ENCODE measurements at regions not wholly inside any gene's neighbourhood (a gene's known extent, or its start where the extent isn't known, plus 50 kb on each side); places are given as distances from the start of the nearest gene placed in this dataset.

DNA sequence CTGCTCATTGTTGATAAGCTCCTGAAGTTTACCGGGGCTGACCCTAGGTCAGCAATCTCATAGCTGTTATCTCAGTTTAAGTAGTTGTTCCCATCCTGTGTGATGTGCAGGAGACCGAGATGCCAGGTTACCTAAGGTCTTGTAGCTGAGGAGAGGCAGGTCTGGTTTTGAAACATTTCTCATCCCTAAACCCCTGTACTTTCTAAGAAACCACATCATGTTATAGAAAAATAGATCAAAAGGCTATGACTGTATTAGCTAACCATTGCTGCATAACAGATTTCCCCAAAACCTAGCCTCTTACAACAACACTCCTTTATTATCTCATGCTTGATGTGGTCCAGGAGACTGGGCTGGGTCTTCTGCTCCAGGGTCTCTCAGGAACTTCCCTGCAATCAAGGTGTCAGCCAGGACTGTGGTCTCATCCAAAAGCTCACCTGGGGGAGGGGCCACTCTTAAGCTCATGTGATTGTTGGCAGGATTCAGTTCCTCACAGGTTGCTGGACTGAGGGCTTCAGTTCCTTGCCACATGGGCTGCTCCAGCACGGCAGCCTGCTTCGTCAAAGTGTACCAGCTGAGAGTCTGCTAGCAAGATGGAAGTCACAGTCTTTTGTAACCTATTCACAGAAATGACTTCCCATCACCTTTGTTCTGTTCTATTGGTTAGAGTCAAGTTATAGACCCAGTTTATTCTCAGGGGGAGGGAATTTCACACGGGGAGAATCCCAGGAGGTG, 60.9 kb upstream of the CLCN4 start:
- Histone ChIP-seq H4K20me1 (ENCODE audit: control insufficient read depth, insufficient read depth) (no peaks in the 10 kb centered on the region), H3K36me3 (ENCODE audit: control insufficient read depth in 2 of 2, insufficient read depth in 2 of 2, low read length in 1 of 2) (peaks cover 0 to 2% of the 10 kb centered on the region in 2 experiments; a peak in 2 of 4 replicates), H3K27ac (ENCODE audit: control insufficient read depth, insufficient read depth) (no peak overlapping the region), H3K9me3 (replicated peaks; ENCODE audit: control insufficient read depth, insufficient read depth, low read length) (no peaks in the 10 kb centered on the region; the same call in 1 of the 3 replicates), H3K4me3 (no peak overlapping the region), H3K27me3 (replicated peaks in 1 of 2; ENCODE audit: control insufficient read depth in 2 of 2, insufficient read depth in 2 of 2, low read length in 1 of 2) (no peaks in the 10 kb centered on the region; a peak in 1 of 4 replicates), H3K9ac (ENCODE audit: control insufficient read depth, insufficient read depth, low read length) (no peak overlapping the region), H3K4me2 (ENCODE audit: control insufficient read depth, insufficient read depth) (no peak overlapping the region), H3K79me2 (ENCODE audit: control insufficient read depth, insufficient read depth, low read length) (no peaks in the 10 kb centered on the region; the same call in 1 of the 2 replicates), H3K4me1 (ENCODE audit: control insufficient read depth, insufficient read depth, low read length) (peaks cover 11% of the 10 kb centered on the region), H2AFZ (ENCODE audit: control insufficient read depth, low read depth, low read length) (0 out of 2 replicates have a peak overlapping the region, but pooled peaks have one; percentile 7)
- WGBS (ENCODE audit: insufficient coverage, insufficient replicate concordance, low lambda C conversion rate, missing lambda C conversion rate) = 41% methylated on average over 5 of the region's 5 CpGs
- BruUV-seq (replicated peaks) = no TSS peak
- RAD21 ChIA-PET (ENCODE audit: unreplicated experiment) = interaction anchor here (1.1 to 8.6 kb wide), 11 partner anchors 12 to 97 kb away, joined by 3 to 99 read pairs (median 8); no protein-coding TSS in a partner anchor
- ATAC-seq (peak; percentile 28), DNase-seq (ENCODE audit: low read depth, low spot score) (no peak), FAIRE-seq (no peak)
- CTCF ChIA-PET = interaction anchor here (0.6 to 6.8 kb wide), 10 partner anchors 12 to 1275 kb away, joined by 3 to 68 read pairs (median 11); no protein-coding TSS in a partner anchor
- intact Hi-C loops (cut with micrococcal nuclease; ENCODE audit: unreplicated experiment) (no loop called here), in situ Hi-C loops (cut with MboI) (no loop called here)
- SMC1A ChIA-PET (ENCODE audit: uncharacterized antibody, unreplicated experiment) = interaction anchor here (0.9 to 8.5 kb wide), 18 partner anchors 8 to 98 kb away, joined by 3 to 110 read pairs (median 7); no protein-coding TSS in a partner anchor
- POLR2A ChIA-PET = interaction anchor here (0.9 to 7.1 kb wide), 6 partner anchors 8 to 84 kb away, joined by 3 to 68 read pairs (median 12); no protein-coding TSS in a partner anchor
- peak; percentile 54; the same call in 1 of the 2 replicates for TF ChIP-seq EED (IDR thresholded peaks at IDR 0.05; ENCODE audit: low read depth)
- TF ChIP-seq TCF7 (IDR thresholded peaks at IDR 0.05; ENCODE audit: borderline replicate concordance) = peak; percentile 74; the same call in 1 of the 2 replicates
- no peak for TF ChIP-seq NRF1 (conservative IDR thresholded peaks at IDR 0.05; ENCODE audit: low read depth, low read length)
- TF ChIP-seq ZNF24 (IDR thresholded peaks at IDR 0.05) = no peak
- TF ChIP-seq NFIC (IDR thresholded peaks at IDR 0.05; ENCODE audit: low read depth, low read length) = peak; percentile 25; the same call in 1 of the 2 replicates
- no peak for TF ChIP-seq YBX1 (IDR thresholded peaks at IDR 0.05)
- TF ChIP-seq SREBF2 (IDR thresholded peaks at IDR 0.05; ENCODE audit: low read length) = no peak
- TF ChIP-seq RUNX3 (IDR thresholded peaks at IDR 0.05; ENCODE audit: low read length) = peak; percentile 45; the same call in 1 of the 2 replicates
- TF ChIP-seq FOXK2 (IDR thresholded peaks at IDR 0.05) = no peak
- TF ChIP-seq, protein P1, sequence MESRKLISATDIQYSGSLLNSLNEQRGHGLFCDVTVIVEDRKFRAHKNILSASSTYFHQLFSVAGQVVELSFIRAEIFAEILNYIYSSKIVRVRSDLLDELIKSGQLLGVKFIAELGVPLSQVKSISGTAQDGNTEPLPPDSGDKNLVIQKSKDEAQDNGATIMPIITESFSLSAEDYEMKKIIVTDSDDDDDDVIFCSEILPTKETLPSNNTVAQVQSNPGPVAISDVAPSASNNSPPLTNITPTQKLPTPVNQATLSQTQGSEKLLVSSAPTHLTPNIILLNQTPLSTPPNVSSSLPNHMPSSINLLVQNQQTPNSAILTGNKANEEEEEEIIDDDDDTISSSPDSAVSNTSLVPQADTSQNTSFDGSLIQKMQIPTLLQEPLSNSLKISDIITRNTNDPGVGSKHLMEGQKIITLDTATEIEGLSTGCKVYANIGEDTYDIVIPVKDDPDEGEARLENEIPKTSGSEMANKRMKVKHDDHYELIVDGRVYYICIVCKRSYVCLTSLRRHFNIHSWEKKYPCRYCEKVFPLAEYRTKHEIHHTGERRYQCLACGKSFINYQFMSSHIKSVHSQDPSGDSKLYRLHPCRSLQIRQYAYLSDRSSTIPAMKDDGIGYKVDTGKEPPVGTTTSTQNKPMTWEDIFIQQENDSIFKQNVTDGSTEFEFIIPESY (IDR thresholded peaks at IDR 0.05) = no peak
- TF ChIP-seq BACH1 (IDR thresholded peaks at IDR 0.05; ENCODE audit: borderline replicate concordance) = no peak
- no peak for TF ChIP-seq MTA2 (IDR thresholded peaks at IDR 0.05; ENCODE audit: low read depth)
- TF ChIP-seq SP1 (IDR thresholded peaks at IDR 0.05; ENCODE audit: low read depth, low read length) = no peak
- TF ChIP-seq, protein P2, sequence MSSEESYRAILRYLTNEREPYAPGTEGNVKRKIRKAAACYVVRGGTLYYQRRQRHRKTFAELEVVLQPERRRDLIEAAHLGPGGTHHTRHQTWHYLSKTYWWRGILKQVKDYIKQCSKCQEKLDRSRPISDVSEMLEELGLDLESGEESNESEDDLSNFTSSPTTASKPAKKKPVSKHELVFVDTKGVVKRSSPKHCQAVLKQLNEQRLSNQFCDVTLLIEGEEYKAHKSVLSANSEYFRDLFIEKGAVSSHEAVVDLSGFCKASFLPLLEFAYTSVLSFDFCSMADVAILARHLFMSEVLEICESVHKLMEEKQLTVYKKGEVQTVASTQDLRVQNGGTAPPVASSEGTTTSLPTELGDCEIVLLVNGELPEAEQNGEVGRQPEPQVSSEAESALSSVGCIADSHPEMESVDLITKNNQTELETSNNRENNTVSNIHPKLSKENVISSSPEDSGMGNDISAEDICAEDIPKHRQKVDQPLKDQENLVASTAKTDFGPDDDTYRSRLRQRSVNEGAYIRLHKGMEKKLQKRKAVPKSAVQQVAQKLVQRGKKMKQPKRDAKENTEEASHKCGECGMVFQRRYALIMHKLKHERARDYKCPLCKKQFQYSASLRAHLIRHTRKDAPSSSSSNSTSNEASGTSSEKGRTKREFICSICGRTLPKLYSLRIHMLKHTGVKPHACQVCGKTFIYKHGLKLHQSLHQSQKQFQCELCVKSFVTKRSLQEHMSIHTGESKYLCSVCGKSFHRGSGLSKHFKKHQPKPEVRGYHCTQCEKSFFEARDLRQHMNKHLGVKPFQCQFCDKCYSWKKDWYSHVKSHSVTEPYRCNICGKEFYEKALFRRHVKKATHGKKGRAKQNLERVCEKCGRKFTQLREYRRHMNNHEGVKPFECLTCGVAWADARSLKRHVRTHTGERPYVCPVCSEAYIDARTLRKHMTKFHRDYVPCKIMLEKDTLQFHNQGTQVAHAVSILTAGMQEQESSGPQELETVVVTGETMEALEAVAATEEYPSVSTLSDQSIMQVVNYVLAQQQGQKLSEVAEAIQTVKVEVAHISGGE (CRISPR knock-in tag; IDR thresholded peaks at IDR 0.05) = no peak
- peak; percentile 78 for TF ChIP-seq MEF2B (IDR thresholded peaks at IDR 0.05; ENCODE audit: partially characterized antibody, poor library complexity, severe bottlenecking)
- TF ChIP-seq POLR2AphosphoS5 (IDR thresholded peaks at IDR 0.05; ENCODE audit: low read length) = no peak
- peak; percentile 33; the same call in 1 of the 2 replicates for TF ChIP-seq SPI1 (IDR thresholded peaks at IDR 0.05; ENCODE audit: borderline replicate concordance, insufficient read depth, low read depth, low read length)
- TF ChIP-seq KLF5 (IDR thresholded peaks at IDR 0.05; ENCODE audit: partially characterized antibody) = no peak

Measured in GM12878 (cell line).